ENCODE measurements at regions not wholly inside any gene's neighbourhood (a gene's known extent, or its start where the extent isn't known, plus 50 kb on each side); places are given as distances from the start of the nearest gene placed in this dataset.

DNA sequence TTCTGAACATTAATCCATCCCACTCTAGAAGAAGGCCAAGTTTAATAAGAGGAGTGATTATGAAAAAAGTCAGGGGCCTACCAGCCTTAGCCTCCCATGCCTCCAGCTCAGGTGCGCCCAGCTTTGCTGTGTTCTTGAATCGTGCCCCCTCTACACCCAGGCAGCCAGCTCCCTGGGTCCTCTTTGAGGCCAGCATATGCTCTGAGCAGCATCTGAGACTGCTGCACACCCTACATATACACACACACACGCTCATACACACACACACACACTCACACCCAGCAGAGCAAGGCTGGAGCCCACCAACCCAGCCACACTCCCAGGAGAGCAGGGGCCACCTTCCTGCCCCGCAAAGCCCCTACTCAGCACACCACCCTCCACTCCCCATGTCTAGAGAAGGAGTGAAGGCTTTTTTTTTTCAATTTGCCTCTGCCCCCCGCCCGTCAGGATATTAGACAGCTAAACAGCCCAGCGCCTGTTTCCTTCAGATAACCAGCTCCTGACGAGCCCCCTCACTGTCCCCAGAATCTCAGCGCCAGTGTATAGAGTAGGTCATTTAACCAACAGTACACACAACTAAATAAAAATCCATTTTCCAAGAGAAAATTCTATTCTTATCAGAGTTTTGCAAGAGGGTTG lies 121.6 kb downstream of the BUD13 start:
- TF ChIP-seq, protein P1, sequence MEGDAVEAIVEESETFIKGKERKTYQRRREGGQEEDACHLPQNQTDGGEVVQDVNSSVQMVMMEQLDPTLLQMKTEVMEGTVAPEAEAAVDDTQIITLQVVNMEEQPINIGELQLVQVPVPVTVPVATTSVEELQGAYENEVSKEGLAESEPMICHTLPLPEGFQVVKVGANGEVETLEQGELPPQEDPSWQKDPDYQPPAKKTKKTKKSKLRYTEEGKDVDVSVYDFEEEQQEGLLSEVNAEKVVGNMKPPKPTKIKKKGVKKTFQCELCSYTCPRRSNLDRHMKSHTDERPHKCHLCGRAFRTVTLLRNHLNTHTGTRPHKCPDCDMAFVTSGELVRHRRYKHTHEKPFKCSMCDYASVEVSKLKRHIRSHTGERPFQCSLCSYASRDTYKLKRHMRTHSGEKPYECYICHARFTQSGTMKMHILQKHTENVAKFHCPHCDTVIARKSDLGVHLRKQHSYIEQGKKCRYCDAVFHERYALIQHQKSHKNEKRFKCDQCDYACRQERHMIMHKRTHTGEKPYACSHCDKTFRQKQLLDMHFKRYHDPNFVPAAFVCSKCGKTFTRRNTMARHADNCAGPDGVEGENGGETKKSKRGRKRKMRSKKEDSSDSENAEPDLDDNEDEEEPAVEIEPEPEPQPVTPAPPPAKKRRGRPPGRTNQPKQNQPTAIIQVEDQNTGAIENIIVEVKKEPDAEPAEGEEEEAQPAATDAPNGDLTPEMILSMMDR (IDR thresholded peaks at IDR 0.05): no peak

GRCh38 chr11:116650052-116650451 lies 122.7 kb downstream of the BUD13 start:
- TF ChIP-seq, protein P1 (IDR thresholded peaks at IDR 0.05): no peak

- TF ChIP-seq, protein P1 (IDR thresholded peaks at IDR 0.05): no peak
Observed at GRCh38 chr11:116649268-116649667, 123.5 kb downstream of the BUD13 start.

DNA sequence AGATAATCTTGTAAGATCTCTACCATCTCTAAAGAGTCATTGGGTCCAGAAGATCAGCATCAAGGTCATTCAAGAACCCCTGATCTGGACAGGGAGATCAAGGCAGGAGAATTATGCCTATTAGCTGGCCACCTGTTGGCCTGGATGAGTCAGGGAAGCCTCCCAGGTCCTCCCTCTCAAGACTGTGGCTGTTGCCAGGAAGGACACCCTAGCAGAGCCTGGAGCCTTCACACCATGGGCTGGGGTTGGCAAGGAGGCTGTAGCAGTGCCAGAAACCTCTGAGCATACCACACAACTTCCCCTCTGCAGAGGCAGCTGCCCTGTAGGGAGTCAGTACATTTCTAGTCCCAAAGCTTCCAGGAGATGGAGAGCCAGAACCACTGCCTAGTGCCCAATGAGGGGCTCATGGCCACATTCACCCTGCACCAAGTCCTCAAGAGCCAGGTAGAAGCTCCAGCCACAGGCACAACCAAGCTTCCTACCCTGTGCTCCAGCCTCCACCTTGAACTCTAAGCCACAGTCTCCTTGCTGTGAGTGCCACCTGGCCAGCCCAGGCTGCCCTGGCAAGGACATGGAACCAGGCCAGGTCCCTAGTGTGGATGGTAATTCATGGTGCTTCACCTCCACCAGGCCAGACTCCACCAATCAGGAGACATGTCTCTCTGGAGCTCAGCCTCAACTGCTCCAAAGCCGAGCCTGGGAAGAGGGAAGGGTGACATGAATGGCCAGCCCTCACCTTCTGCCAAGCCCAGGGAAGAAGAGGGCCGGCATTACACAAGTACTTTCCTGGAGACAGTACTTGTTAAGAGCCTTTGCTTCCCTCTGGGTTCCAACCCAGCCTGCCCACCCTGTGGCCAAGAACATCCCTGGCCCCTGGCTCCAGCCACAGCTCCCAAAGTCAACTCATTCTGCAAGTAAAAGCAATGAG lies 124.3 kb downstream of the BUD13 start:
- TF ChIP-seq, protein P1 (IDR thresholded peaks at IDR 0.05): no peak

DNA sequence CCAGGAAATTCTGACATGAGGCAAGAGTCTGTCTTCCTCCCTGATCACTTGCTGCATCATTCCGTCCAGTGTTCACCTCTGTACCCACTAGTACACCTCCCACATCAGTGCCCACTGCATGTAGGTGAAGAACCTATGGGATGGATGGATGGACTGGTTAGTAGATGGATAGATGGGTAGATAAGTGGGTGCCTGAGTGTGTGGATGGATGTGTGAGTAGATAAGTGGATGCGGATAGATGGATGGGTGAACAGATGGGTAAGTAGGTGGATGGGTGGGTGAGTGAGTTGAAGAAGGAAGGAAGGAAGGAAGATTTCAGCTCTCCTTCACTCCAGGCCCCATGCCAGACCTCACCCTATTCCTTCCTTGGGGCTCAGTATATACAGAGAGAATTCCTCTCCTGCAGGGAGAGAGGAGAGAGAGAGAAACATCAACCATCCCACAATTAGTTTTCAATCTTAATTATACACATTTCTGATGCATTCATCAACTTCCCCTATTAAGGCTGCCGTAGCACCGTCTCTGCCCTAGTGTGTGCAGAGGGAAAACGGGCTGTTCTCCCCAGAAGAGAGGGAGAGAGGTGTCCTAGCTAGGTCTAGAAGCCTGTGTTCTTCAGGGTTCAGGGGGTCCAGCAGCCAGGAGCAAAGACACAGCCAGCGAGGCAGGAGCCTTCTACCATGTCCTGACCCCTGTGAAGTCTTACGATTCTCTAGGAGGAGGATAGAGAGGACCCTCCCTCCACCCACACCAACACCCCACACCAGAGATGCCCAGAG lies 125.3 kb downstream of the BUD13 start:
- TF ChIP-seq, protein P1 (IDR thresholded peaks at IDR 0.05): no peak

GRCh38 chr11:116646191-116646590 lies 126.6 kb downstream of the BUD13 start:
- TF ChIP-seq, protein P1 (IDR thresholded peaks at IDR 0.05): no peak

DNA sequence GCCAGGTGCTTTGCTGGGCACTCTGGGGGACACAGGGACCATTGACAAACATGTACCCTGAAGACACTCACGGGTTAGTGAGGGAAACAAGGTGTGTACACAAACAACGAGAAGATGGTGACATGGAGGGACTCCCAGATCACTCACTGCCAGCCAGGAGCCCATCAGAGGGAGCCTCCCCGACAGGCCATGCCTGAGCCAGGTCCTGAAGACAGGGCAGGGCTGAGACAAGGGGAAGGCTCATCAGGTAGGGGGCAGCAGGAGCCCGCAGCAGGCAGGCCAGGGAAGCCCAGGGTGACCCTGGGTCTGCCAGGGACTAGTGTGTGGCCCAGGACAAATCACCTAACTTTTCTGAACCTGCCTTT lies 127.9 kb downstream of the BUD13 start:
- TF ChIP-seq, protein P1 (IDR thresholded peaks at IDR 0.05): no peak

Data from LNCAP (cell line).